Type B pancreatic cell (in vitro differentiated cells): ENCODE measurements at regions not wholly inside any gene's neighbourhood (a gene's known extent, or its start where the extent isn't known, plus 50 kb on each side); places are given as distances from the start of the nearest gene placed in this dataset.
A peak's percentile ranks its signal among the peaks of the same experiment; 100 is the strongest.
"Not testable (repeated sequence)": the region's sequence is repeated elsewhere in the genome, so short reads cannot be mapped to it uniquely, and the experiment has no call there.

Experiments used
- DNase-seq: peaks from one replicate; pipeline ENCODE4 v3.0.0; 2021; ENCODE audit warnings: mixed read lengths; ENCODE audit not compliant: unreplicated experiment; ENCODE audit errors: extremely low spot score
- H3K27ac Mint-ChIP-seq: 2 replicates; pipeline ENCODE4 v1.8.0; 2021; ENCODE audit warnings: mild to moderate bottlenecking, mixed read lengths
- H3K27me3 Mint-ChIP-seq: 2 replicates; pipeline ENCODE4 v1.8.0; 2021; ENCODE audit warnings: mixed read lengths
- H3K36me3 Mint-ChIP-seq: 2 replicates; pipeline ENCODE4 v1.8.0; 2021; ENCODE audit warnings: mixed read lengths
- H3K4me1 Mint-ChIP-seq: one replicate; pipeline ENCODE4 v1.8.0; 2021; ENCODE audit warnings: mixed read lengths; ENCODE audit not compliant: unreplicated experiment
- H3K4me3 Mint-ChIP-seq: 2 replicates; pipeline ENCODE4 v1.8.0; 2021; ENCODE audit warnings: mild to moderate bottlenecking, mixed read lengths
- H3K9me3 Mint-ChIP-seq: 2 replicates; pipeline ENCODE4 v1.8.0; 2021; ENCODE audit warnings: mixed read lengths
- TF ChIP-seq, protein P1 (sequence below): fragments of 200-600 bp; sonication (generic); conservative IDR thresholded peaks from 2 replicates; pipeline ENCODE4 v1.5.0; 2021; ENCODE audit warnings: antibody characterized with exemption, mild to moderate bottlenecking

DNA sequence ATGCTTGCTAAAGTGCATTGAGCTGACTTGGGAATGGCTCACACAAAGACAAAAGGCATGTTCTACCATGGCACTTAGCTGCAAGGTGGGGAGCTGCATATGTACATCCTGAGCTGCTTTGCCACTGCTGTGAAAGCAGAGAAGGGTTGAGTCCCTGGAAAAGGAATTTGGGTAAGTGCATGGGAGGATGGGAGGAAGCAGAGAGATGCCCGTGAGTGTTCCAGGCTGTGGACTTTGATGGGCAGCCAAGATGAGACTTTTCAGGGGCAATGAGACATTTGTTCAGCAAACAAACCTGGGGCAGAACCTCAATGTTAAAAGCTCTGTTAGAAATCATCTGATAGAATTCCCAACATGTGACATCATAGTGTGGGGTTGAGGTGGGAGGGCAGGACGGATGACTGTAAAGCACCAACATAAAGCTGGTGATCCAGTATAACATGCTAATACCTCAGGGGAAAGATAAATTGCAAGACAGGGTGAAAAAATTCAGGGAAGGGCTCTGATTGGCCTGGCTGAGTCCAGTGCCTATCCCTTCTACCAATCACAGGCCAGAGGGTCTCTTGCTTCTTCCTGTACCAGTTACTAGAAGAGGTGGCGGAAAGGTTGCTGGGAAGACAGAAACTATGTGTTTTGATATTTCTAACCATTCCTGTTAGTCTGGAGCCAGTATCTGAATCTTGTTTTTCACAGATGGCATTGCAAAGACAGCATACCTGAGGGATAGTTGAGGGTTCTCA lies 163.2 kb downstream of the UTP18 start:
- TF ChIP-seq, protein P1, sequence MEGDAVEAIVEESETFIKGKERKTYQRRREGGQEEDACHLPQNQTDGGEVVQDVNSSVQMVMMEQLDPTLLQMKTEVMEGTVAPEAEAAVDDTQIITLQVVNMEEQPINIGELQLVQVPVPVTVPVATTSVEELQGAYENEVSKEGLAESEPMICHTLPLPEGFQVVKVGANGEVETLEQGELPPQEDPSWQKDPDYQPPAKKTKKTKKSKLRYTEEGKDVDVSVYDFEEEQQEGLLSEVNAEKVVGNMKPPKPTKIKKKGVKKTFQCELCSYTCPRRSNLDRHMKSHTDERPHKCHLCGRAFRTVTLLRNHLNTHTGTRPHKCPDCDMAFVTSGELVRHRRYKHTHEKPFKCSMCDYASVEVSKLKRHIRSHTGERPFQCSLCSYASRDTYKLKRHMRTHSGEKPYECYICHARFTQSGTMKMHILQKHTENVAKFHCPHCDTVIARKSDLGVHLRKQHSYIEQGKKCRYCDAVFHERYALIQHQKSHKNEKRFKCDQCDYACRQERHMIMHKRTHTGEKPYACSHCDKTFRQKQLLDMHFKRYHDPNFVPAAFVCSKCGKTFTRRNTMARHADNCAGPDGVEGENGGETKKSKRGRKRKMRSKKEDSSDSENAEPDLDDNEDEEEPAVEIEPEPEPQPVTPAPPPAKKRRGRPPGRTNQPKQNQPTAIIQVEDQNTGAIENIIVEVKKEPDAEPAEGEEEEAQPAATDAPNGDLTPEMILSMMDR, result no peak
- Mint-ChIP-seq H3K4me3 (no peak overlapping the region), H3K27ac (no peak overlapping the region), H3K36me3 (no peaks in the 10 kb centered on the region), H3K9me3 (no peaks in the 10 kb centered on the region), H3K27me3 (peaks cover 21% of the 10 kb centered on the region), H3K4me1 (peaks cover 10% of the 10 kb centered on the region)
- DNase-seq, result no peak

DNA sequence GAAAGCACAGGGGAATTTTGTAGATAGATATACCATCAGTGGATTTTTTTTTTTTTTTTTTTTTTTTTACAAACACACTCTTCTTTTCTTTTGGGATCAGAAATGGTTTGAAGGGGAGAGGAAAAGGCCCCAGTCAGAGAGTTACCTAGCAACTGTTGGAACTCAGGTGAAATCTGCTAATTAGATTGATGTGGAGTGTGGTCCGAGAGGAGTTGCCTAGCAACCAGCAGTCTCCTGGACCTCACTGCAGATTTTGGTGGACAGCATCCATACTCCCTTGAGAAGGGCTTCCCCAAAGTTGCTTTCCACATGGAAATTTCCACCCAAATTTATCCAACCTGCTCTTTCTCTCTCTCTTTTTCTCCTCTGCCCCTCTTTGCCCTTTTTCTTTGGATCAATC lies 165.4 kb downstream of the UTP18 start:
- DNase-seq, result no peak
- TF ChIP-seq, protein P1, result no peak
- Mint-ChIP-seq H3K36me3 (no peaks in the 10 kb centered on the region), H3K4me3 (no peak overlapping the region), H3K27ac (no peak overlapping the region), H3K9me3 (no peaks in the 10 kb centered on the region), H3K4me1 (peaks cover 12% of the 10 kb centered on the region), H3K27me3 (peaks cover 5% of the 10 kb centered on the region)

- Mint-ChIP-seq H3K27ac (peak overlapping the region; percentile 54), H3K4me3 (peak overlapping the region; percentile 49), H3K4me1 (peaks cover 12% of the 10 kb centered on the region), H3K27me3 (peaks cover 3% of the 10 kb centered on the region), H3K36me3 (no peaks in the 10 kb centered on the region), H3K9me3 (no peaks in the 10 kb centered on the region)
- DNase-seq, result no peak
- TF ChIP-seq, protein P1, result no peak
These were observed 167.0 kb downstream of the UTP18 start for GRCh38 chr17:51427323-51427811.

DNA sequence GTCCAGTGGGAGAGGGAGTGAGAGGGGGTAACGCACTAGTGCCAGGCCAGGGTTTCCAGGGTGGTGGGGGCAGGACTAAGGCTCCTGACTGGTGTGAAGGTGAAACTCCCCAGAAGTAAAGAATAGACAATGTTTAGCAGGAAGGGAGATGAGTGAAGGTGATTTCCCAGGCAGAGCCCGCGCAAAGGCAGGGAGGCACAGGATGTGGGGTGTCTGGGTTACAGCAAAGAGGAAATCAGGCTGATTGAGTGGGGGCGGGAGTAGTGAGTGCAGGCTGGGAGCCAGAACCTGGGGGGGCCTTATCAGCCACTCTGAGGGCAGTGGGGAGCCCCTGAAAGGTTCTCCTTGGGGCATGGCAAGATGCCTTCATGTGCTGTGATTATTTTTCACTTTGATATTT lies 167.5 kb downstream of the UTP18 start:
- Mint-ChIP-seq H3K27ac (peak overlapping the region; percentile 54), H3K9me3 (no peaks in the 10 kb centered on the region), H3K4me1 (peaks cover 12% of the 10 kb centered on the region), H3K4me3 (peak overlapping the region; percentile 49), H3K36me3 (no peaks in the 10 kb centered on the region), H3K27me3 (no peaks in the 10 kb centered on the region)
- no peak for DNase-seq
- TF ChIP-seq, protein P1, result no peak

DNA sequence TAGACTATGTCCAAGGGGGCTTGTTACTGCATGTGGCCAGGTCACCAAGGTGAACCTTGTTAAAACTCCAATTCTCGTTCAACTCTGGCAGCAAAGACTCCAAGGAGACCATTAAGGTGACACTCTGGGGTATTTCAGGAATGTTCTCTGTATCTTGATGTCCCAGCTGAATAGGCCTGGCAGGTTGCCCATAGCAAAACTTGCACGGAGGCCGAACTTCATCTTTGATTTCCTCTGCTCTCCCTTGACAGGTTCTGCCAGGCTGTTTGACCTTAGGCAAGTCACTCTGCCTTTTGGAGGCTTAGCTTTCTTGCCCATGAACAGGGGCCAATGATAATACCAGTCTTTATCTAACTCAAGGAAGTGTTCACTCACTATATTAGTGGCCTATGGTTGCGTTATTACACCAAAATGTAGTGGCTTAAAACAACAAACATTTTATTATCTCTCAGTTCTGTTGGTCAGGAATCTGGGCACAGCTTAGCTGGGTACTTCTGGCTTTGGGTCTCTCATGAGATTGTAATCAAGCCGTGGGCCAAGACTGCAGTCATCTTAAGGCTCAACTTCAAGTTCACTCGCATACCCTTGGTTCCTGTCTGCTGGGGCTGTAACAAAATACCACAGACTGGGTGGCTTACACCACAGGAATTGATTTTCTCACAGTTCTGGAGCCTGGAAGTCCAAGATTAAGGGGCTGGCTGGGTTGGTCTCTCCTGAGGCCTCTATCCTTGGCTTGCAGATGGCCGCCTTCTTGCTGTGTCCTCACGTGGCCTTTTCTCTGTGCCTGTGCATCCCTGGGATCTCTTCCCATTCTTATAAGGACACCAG lies 168.5 kb downstream of the UTP18 start:
- TF ChIP-seq, protein P1, result no peak
- Mint-ChIP-seq H3K9me3 (no peaks in the 10 kb centered on the region), H3K27ac (no peak overlapping the region), H3K27me3 (no peaks in the 10 kb centered on the region), H3K4me3 (no peak overlapping the region), H3K36me3 (no peaks in the 10 kb centered on the region), H3K4me1 (peaks cover 12% of the 10 kb centered on the region)
- no peak for DNase-seq

DNA sequence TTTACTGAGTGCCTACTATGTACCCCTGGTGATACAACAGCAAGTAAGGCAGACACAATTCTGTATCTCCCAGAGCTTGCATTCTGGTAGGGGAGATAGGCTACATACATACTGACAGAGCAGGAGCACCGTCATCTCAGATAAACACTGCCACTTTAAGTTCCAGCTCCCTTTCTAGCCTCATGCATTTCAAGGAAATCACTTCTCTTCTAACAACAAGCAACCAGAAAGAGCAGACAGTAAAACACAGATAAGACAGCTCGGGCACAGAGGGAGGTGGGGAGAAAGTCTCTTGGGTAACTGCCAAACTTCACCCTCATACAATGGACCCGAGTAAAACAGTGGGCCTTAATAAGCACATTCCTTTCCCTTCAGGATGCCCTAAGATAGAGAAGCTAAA lies 169.6 kb downstream of the UTP18 start:
- H3K9me3 Mint-ChIP-seq, H3K27ac Mint-ChIP-seq, DNase-seq, H3K4me3 Mint-ChIP-seq, H3K36me3 Mint-ChIP-seq, H3K27me3 Mint-ChIP-seq: not testable (repeated sequence)
- H3K4me1 Mint-ChIP-seq, result peaks cover 17% of the 10 kb centered on the region
